ENCODE measurements at regions not wholly inside any gene's neighbourhood (a gene's known extent, or its start where the extent isn't known, plus 50 kb on each side); places are given as distances from the start of the nearest gene placed in this dataset.
"Not testable (repeated sequence)": the region's sequence is repeated elsewhere in the genome, so short reads cannot be mapped to it uniquely, and the experiment has no call there.

GRCh38 chr5:38677636-38678035 is 121.2 kb upstream of the LIFR start:
- Histone ChIP-seq H3K9ac (no peak overlapping the region), H3K9me3 (no peaks in the 10 kb centered on the region), H3F3A (replicated peaks; ENCODE audit: insufficient read depth) (no peaks in the 10 kb centered on the region), H3K79me2 (ENCODE audit: insufficient read depth) (no peaks in the 10 kb centered on the region), H3K4me1 (ENCODE audit: control insufficient read depth in 1 of 2, insufficient read depth in 2 of 2, low read depth in 1 of 2, low read length in 1 of 2) (no peaks in the 10 kb centered on the region), H3K9me2 (no peaks in the 10 kb centered on the region), H2AFZ (ENCODE audit: low read depth) (no peak overlapping the region), H3K36me3 (replicated peaks in 1 of 2; ENCODE audit: control insufficient read depth in 1 of 2, insufficient read depth in 2 of 2, low read length in 1 of 2) (no peaks in the 10 kb centered on the region), H3K4me3 (ENCODE audit: low read depth in 2 of 2, low read length in 1 of 2) (no peak overlapping the region), H3K27me3 (ENCODE audit: insufficient read depth) (no peaks in the 10 kb centered on the region), H3K27ac (ENCODE audit: low read depth in 2 of 2, low read length in 1 of 2) (no peak overlapping the region), H4K20me1 (ENCODE audit: insufficient read depth) (no peaks in the 10 kb centered on the region), H3K4me2 (no peak overlapping the region)
- 61% methylated on average over 2 of the region's 2 CpGs for WGBS (ENCODE audit: low lambda C conversion rate)
- POLR2A ChIA-PET, result no interaction called here
- CTCF ChIA-PET, result interaction anchor here (1.1 to 1.3 kb wide), 3 partner anchors 8 to 236 kb away, joined by 3 to 4 read pairs (median 3); no protein-coding TSS in a partner anchor
- TF ChIP-seq TAF1 (IDR thresholded peaks at IDR 0.05; ENCODE audit: borderline replicate concordance, low read depth, low read length) (no peak), EP300 (IDR thresholded peaks at IDR 0.05; ENCODE audit: borderline replicate concordance in 1 of 2, low read depth in 1 of 2, low read length in 1 of 2) (no peak)
- no peak for DNase-seq

GRCh38 chr5:38678076-38678475 is 121.6 kb upstream of the LIFR start:
- POLR2A ChIA-PET, result no interaction called here
- Histone ChIP-seq H3K9me3 (no peaks in the 10 kb centered on the region), H3K4me1 (ENCODE audit: control insufficient read depth in 1 of 2, insufficient read depth in 2 of 2, low read depth in 1 of 2, low read length in 1 of 2) (no peaks in the 10 kb centered on the region), H3K4me2 (no peak overlapping the region), H3K79me2 (ENCODE audit: insufficient read depth) (no peaks in the 10 kb centered on the region), H3K27me3 (ENCODE audit: insufficient read depth) (no peaks in the 10 kb centered on the region; the same call in 1 of the 2 replicates), H3F3A (replicated peaks; ENCODE audit: insufficient read depth) (no peaks in the 10 kb centered on the region), H3K27ac (ENCODE audit: low read depth in 2 of 2, low read length in 1 of 2) (no peak overlapping the region), H4K20me1 (ENCODE audit: insufficient read depth) (no peaks in the 10 kb centered on the region), H3K36me3 (replicated peaks in 1 of 2; ENCODE audit: control insufficient read depth in 1 of 2, insufficient read depth in 2 of 2, low read length in 1 of 2) (no peaks in the 10 kb centered on the region), H2AFZ (ENCODE audit: low read depth) (no peak overlapping the region), H3K9me2 (no peaks in the 10 kb centered on the region), H3K4me3 (ENCODE audit: low read depth in 2 of 2, low read length in 1 of 2) (no peak overlapping the region), H3K9ac (no peak overlapping the region)
- no peak for TF ChIP-seq MEF2A (IDR thresholded peaks at IDR 0.05; ENCODE audit: borderline replicate concordance, low read depth)
- no peak for TF ChIP-seq GATA2 (CRISPR knock-in tag; IDR thresholded peaks at IDR 0.05)
- TF ChIP-seq FOXJ3 (CRISPR knock-in tag; IDR thresholded peaks at IDR 0.05), result no peak
- no peak for TF ChIP-seq MAX (IDR thresholded peaks at IDR 0.05; ENCODE audit: low read depth)
- TF ChIP-seq YY1 (IDR thresholded peaks at IDR 0.05; ENCODE audit: low read depth), result no peak
- TF ChIP-seq TAF1 (IDR thresholded peaks at IDR 0.05; ENCODE audit: borderline replicate concordance, low read depth, low read length), result no peak
- no peak for TF ChIP-seq TCF12 (IDR thresholded peaks at IDR 0.05)
- TF ChIP-seq FOXM1 (IDR thresholded peaks at IDR 0.05; ENCODE audit: low read depth), result no peak
- TF ChIP-seq USF2 (IDR thresholded peaks at IDR 0.05; ENCODE audit: borderline replicate concordance, low read depth, low read length), result no peak
- no peak for TF ChIP-seq SIN3A (IDR thresholded peaks at IDR 0.05; ENCODE audit: borderline replicate concordance, low read depth, low read length)
- CTCF ChIA-PET, result interaction anchor here (1.1 to 1.3 kb wide), 3 partner anchors 8 to 236 kb away, joined by 3 to 4 read pairs (median 3); no protein-coding TSS in a partner anchor
- DNase-seq, result no peak
- WGBS (ENCODE audit: low lambda C conversion rate), result 82% methylated on average over 1 of the region's 1 CpG

GRCh38 chr5:38678697-38679096 is 122.3 kb upstream of the LIFR start:
- H3K9me3 ChIP-seq; H4K20me1 ChIP-seq (ENCODE audit: insufficient read depth); H3K79me2 ChIP-seq (ENCODE audit: insufficient read depth); POLR2A ChIA-PET; H3K9ac ChIP-seq; H3K4me2 ChIP-seq; H3K4me1 ChIP-seq (ENCODE audit: control insufficient read depth in 1 of 2, insufficient read depth in 2 of 2, low read depth in 1 of 2, low read length in 1 of 2); DNase-seq; H2AFZ ChIP-seq (ENCODE audit: low read depth); H3F3A ChIP-seq (replicated peaks; ENCODE audit: insufficient read depth); H3K27me3 ChIP-seq (ENCODE audit: insufficient read depth); H3K27ac ChIP-seq (ENCODE audit: low read depth in 2 of 2, low read length in 1 of 2); H3K4me3 ChIP-seq (ENCODE audit: low read depth in 2 of 2, low read length in 1 of 2); H3K9me2 ChIP-seq; H3K36me3 ChIP-seq (replicated peaks in 1 of 2; ENCODE audit: control insufficient read depth in 1 of 2, insufficient read depth in 2 of 2, low read length in 1 of 2): not testable (repeated sequence)
- 80% methylated on average over 7 of the region's 7 CpGs for WGBS (ENCODE audit: low lambda C conversion rate)
- CTCF ChIA-PET, result interaction anchor here (1.1 to 1.3 kb wide), 2 partner anchors 9 to 237 kb away, joined by 3 to 4 read pairs; no protein-coding TSS in a partner anchor

Data from SK-N-SH (cell line).